IPS-20b (cell line): ENCODE measurements at regions not wholly inside any gene's neighbourhood (a gene's known extent, or its start where the extent isn't known, plus 50 kb on each side); places are given as distances from the start of the nearest gene placed in this dataset.

Source experiments
- H3K27ac ChIP-seq: one replicate; pipeline ENCODE4 v1.5.1; 2013; ENCODE audit warnings: low read length
- H3K27me3 ChIP-seq: 2 replicates; pipeline ENCODE4 v1.6.1; 2013; ENCODE audit warnings: mild to moderate bottlenecking, low read length, inconsistent platforms; ENCODE audit not compliant: insufficient read depth
- H3K36me3 ChIP-seq: 2 replicates; pipeline ENCODE4 v1.6.1; 2013; ENCODE audit warnings: low read depth, mild to moderate bottlenecking, inconsistent platforms, low read length, moderate library complexity; ENCODE audit not compliant: insufficient read depth
- H3K4me1 ChIP-seq: 2 replicates; pipeline ENCODE4 v1.6.1; 2013; ENCODE audit warnings: mild to moderate bottlenecking, control low read depth, inconsistent platforms, low read length, moderate library complexity; ENCODE audit not compliant: insufficient read depth
- H3K4me3 ChIP-seq: 2 replicates; pipeline ENCODE4 v1.5.1; 2013; ENCODE audit warnings: mild to moderate bottlenecking, low read length, inconsistent platforms
- H3K9ac ChIP-seq: 2 replicates; pipeline ENCODE4 v1.6.1; 2013; ENCODE audit warnings: low read depth, mild to moderate bottlenecking, inconsistent platforms, low read length, moderate library complexity
- H3K9me3 ChIP-seq: 2 replicates; pipeline ENCODE4 v1.6.1; 2013; ENCODE audit warnings: mild to moderate bottlenecking, low read depth, low read length, inconsistent platforms; ENCODE audit not compliant: insufficient read depth

GRCh38 chr14:26121181-26121580 is 476.7 kb downstream of the NOVA1 start:
- H3K4me3 ChIP-seq: no peak overlapping the region
- no peaks in the 10 kb centered on the region for H3K27me3 ChIP-seq
- H3K9me3 ChIP-seq: no peaks in the 10 kb centered on the region
- H3K4me1 ChIP-seq: no peaks in the 10 kb centered on the region
- H3K36me3 ChIP-seq: no peaks in the 10 kb centered on the region
- H3K27ac ChIP-seq: no peak overlapping the region
- H3K9ac ChIP-seq: no peak overlapping the region

GRCh38 chr14:26113911-26114640 is 483.8 kb downstream of the NOVA1 start:
- Histone ChIP-seq H3K27me3 (no peaks in the 10 kb centered on the region), H3K4me3 (no peak overlapping the region), H3K4me1 (peaks cover 5% of the 10 kb centered on the region; the same call in 1 of the 2 replicates), H3K9ac (no peak overlapping the region), H3K36me3 (no peaks in the 10 kb centered on the region), H3K9me3 (no peaks in the 10 kb centered on the region), H3K27ac (no peak overlapping the region)

- no peak overlapping the region for H3K9ac ChIP-seq
- no peak overlapping the region for H3K27ac ChIP-seq
- no peaks in the 10 kb centered on the region for H3K36me3 ChIP-seq
- no peaks in the 10 kb centered on the region for H3K9me3 ChIP-seq
- H3K27me3 ChIP-seq: no peaks in the 10 kb centered on the region
- H3K4me3 ChIP-seq: no peak overlapping the region
- peaks cover 10% of the 10 kb centered on the region; the same call in 1 of the 2 replicates for H3K4me1 ChIP-seq
These were observed 493.1 kb downstream of the NOVA1 start for GRCh38 chr14:26104717-26105116.

- Histone ChIP-seq H3K9me3 (no peaks in the 10 kb centered on the region), H3K4me1 (peaks cover 4% of the 10 kb centered on the region; the same call in 1 of the 2 replicates), H3K9ac (no peak overlapping the region), H3K27me3 (no peaks in the 10 kb centered on the region), H3K36me3 (no peaks in the 10 kb centered on the region), H3K27ac (no peak overlapping the region), H3K4me3 (no peak overlapping the region)
These were observed 500.0 kb downstream of the NOVA1 start for GRCh38 chr14:26097852-26098251.

- Histone ChIP-seq H3K36me3 (no peaks in the 10 kb centered on the region), H3K9ac (no peak overlapping the region), H3K27ac (no peak overlapping the region), H3K9me3 (no peaks in the 10 kb centered on the region), H3K4me1 (peaks cover 10% of the 10 kb centered on the region), H3K27me3 (peaks cover 16% of the 10 kb centered on the region), H3K4me3 (peak overlapping the region; percentile 12; the same call in 1 of the 2 replicates)
These were observed 509.6 kb downstream of the NOVA1 start for GRCh38 chr14:26088275-26088674.

GRCh38 chr14:26081043-26081442 is 516.8 kb downstream of the NOVA1 start:
- no peak overlapping the region for H3K27ac ChIP-seq
- no peaks in the 10 kb centered on the region for H3K36me3 ChIP-seq
- H3K27me3 ChIP-seq: no peaks in the 10 kb centered on the region
- peaks cover 4% of the 10 kb centered on the region; the same call in 1 of the 2 replicates for H3K4me1 ChIP-seq
- no peak overlapping the region for H3K4me3 ChIP-seq
- H3K9me3 ChIP-seq: no peaks in the 10 kb centered on the region
- no peak overlapping the region for H3K9ac ChIP-seq

- H3K27ac ChIP-seq: no peak overlapping the region
- no peak overlapping the region for H3K9ac ChIP-seq
- H3K27me3 ChIP-seq: no peaks in the 10 kb centered on the region
- H3K9me3 ChIP-seq: no peaks in the 10 kb centered on the region
- no peaks in the 10 kb centered on the region for H3K36me3 ChIP-seq
- H3K4me1 ChIP-seq: peaks cover 4% of the 10 kb centered on the region; the same call in 1 of the 2 replicates
- H3K4me3 ChIP-seq: no peak overlapping the region
These were observed 519.3 kb downstream of the NOVA1 start for GRCh38 chr14:26078561-26078960.

GRCh38 chr14:26074892-26075291 is 522.9 kb downstream of the NOVA1 start:
- Histone ChIP-seq H3K9ac (no peak overlapping the region), H3K27me3 (no peaks in the 10 kb centered on the region), H3K9me3 (no peaks in the 10 kb centered on the region), H3K4me3 (no peak overlapping the region), H3K36me3 (no peaks in the 10 kb centered on the region), H3K4me1 (peaks cover 4% of the 10 kb centered on the region; the same call in 1 of the 2 replicates), H3K27ac (no peak overlapping the region)

- no peak overlapping the region for H3K4me3 ChIP-seq
- no peak overlapping the region for H3K27ac ChIP-seq
- no peaks in the 10 kb centered on the region for H3K36me3 ChIP-seq
- no peaks in the 10 kb centered on the region for H3K27me3 ChIP-seq
- no peaks in the 10 kb centered on the region for H3K9me3 ChIP-seq
- peaks cover 10% of the 10 kb centered on the region for H3K4me1 ChIP-seq
- H3K9ac ChIP-seq: no peak overlapping the region
These were observed 527.4 kb downstream of the NOVA1 start for GRCh38 chr14:26070443-26070842.

GRCh38 chr14:26067786-26068459 is 529.9 kb downstream of the NOVA1 start:
- H3K27me3 ChIP-seq: no peaks in the 10 kb centered on the region

GRCh38 chr14:26067341-26067740 is 530.5 kb downstream of the NOVA1 start:
- Histone ChIP-seq H3K9ac (no peak overlapping the region), H3K4me3 (no peak overlapping the region), H3K36me3 (no peaks in the 10 kb centered on the region), H3K4me1 (peaks cover 10% of the 10 kb centered on the region), H3K27ac (no peak overlapping the region), H3K27me3 (no peaks in the 10 kb centered on the region), H3K9me3 (no peaks in the 10 kb centered on the region)

More at GRCh38 chr14:26067786-26068459, 529.9 kb downstream of the NOVA1 start:
- H3K27ac ChIP-seq: no peak overlapping the region
- peaks cover 10% of the 10 kb centered on the region for H3K4me1 ChIP-seq
- no peaks in the 10 kb centered on the region for H3K9me3 ChIP-seq
- H3K36me3 ChIP-seq: no peaks in the 10 kb centered on the region
- no peak overlapping the region for H3K4me3 ChIP-seq
- no peak overlapping the region for H3K9ac ChIP-seq
